Stomach (tissue), 4 donors: ENCODE measurements at regions not wholly inside any gene's neighbourhood (a gene's known extent, or its start where the extent isn't known, plus 50 kb on each side); places are given as distances from the start of the nearest gene placed in this dataset.

Source experiments
- CTCF ChIP-seq, 7 experiments: fragments of 450-650 bp in 4 of 7; fragments of 200-600 bp in 3 of 7; sonication (generic) in 3 of 7; IDR thresholded peaks; one replicate each; pipeline ENCODE4 v1.5.1; 2016 to 2019; ENCODE audit warnings: antibody characterized with exemption in 7 of 7, control low read depth in 2 of 7, mild to moderate bottlenecking in 1 of 7
- EP300 ChIP-seq: sonication (generic); formaldehyde crosslinking; IDR thresholded peaks from one replicate; pipeline ENCODE4 v1.6.1; 2017; ENCODE audit warnings: antibody characterized with exemption
- POLR2A ChIP-seq, 4 donors: fragments of 450-650 bp; IDR thresholded peaks; one replicate each; pipeline ENCODE4 v1.6.1; 2016; ENCODE audit warnings: antibody characterized with exemption in 4 of 4, control low read depth in 2 of 4, mild to moderate bottlenecking in 1 of 4, moderate library complexity in 1 of 4
- POLR2AphosphoS5 ChIP-seq, 3 donors: sonication (generic); formaldehyde crosslinking; IDR thresholded peaks; one replicate each; pipeline ENCODE4 v1.6.1; 2016; ENCODE audit warnings: antibody characterized with exemption in 3 of 3

- TF ChIP-seq POLR2AphosphoS5 (IDR thresholded peaks at IDR 0.05) = no peak
- TF ChIP-seq CTCF (IDR thresholded peaks at IDR 0.05) = no peak
- no peak for TF ChIP-seq EP300
- TF ChIP-seq POLR2A (IDR thresholded peaks at IDR 0.05) = no peak
Observed at GRCh38 chr7:159231017-159231416, 86.3 kb upstream of the VIPR2 start.
